NCI-H187 (cell line): ENCODE measurements at regions not wholly inside any gene's neighbourhood (a gene's known extent, or its start where the extent isn't known, plus 50 kb on each side); places are given as distances from the start of the nearest gene placed in this dataset.
"Not testable (repeated sequence)": the region's sequence is repeated elsewhere in the genome, so short reads cannot be mapped to it uniquely, and the experiment has no call there.

Source experiments
- DNase-seq, 2 experiments: peaks; one replicate each; lab custom pipeline; 2025; lab: John Stamatoyannopoulos, UW

- no peak for DNase-seq
Measured at GRCh38 chr2:167843657-167844056, 403.7 kb downstream of the STK39 start.

- no peak for DNase-seq
Measured at GRCh38 chr2:167843217-167843616, 404.2 kb downstream of the STK39 start.

- no peak for DNase-seq
Measured at GRCh38 chr2:167842047-167842446, 405.3 kb downstream of the STK39 start.

GRCh38 chr2:167835290-167835689 lies 412.1 kb downstream of the STK39 start:
- not testable (repeated sequence) for DNase-seq

- DNase-seq = no peak
Measured at GRCh38 chr2:167834707-167835106, 412.7 kb downstream of the STK39 start.

GRCh38 chr2:167833294-167833693 lies 414.1 kb downstream of the STK39 start:
- no peak for DNase-seq

GRCh38 chr2:167832868-167833287 lies 414.5 kb downstream of the STK39 start:
- DNase-seq = no peak

- DNase-seq = no peak
Measured at GRCh38 chr2:167827352-167828097, 419.9 kb downstream of the STK39 start.

- no peak for DNase-seq
Measured at GRCh38 chr2:167826906-167827305, 420.5 kb downstream of the STK39 start.

GRCh38 chr2:167825664-167826063 lies 421.7 kb downstream of the STK39 start:
- no peak for DNase-seq

GRCh38 chr2:167822690-167823465 lies 424.5 kb downstream of the STK39 start:
- no peak for DNase-seq

GRCh38 chr2:167820488-167820887 lies 426.9 kb downstream of the STK39 start:
- no peak for DNase-seq

GRCh38 chr2:167818521-167818920 lies 428.9 kb downstream of the STK39 start:
- no peak for DNase-seq

- DNase-seq = no peak
Measured at GRCh38 chr2:167817908-167818307, 429.5 kb downstream of the STK39 start.

GRCh38 chr2:167817422-167817821 lies 430.0 kb downstream of the STK39 start:
- no peak for DNase-seq

- no peak for DNase-seq
Measured at GRCh38 chr2:167816874-167817290, 430.5 kb downstream of the STK39 start.

GRCh38 chr2:167814881-167815718 lies 432.3 kb downstream of the STK39 start:
- DNase-seq = no peak

- not testable (repeated sequence) for DNase-seq
Measured at GRCh38 chr2:167814482-167814880, 432.9 kb downstream of the STK39 start.

GRCh38 chr2:167809799-167810198 lies 437.6 kb downstream of the STK39 start:
- not testable (repeated sequence) for DNase-seq

GRCh38 chr2:167803449-167803988 lies 443.9 kb downstream of the STK39 start:
- DNase-seq = no peak

- DNase-seq = no peak
Measured at GRCh38 chr2:167794554-167795255, 452.7 kb downstream of the STK39 start.
